Memory B cell (primary cell): ENCODE measurements at regions not wholly inside any gene's neighbourhood (a gene's known extent, or its start where the extent isn't known, plus 50 kb on each side); places are given as distances from the start of the nearest gene placed in this dataset.
"Not testable (repeated sequence)": the region's sequence is repeated elsewhere in the genome, so short reads cannot be mapped to it uniquely, and the experiment has no call there.

Experiments used
- ATAC-seq: fragments of 150-1000 bp; cut with Tn5 transposase; 2 replicates; pipeline ENCODE4 v1.10.0; 2021; ENCODE audit warnings: low read depth, mild to moderate bottlenecking, moderate library complexity
- DNase-seq, 2 donors: peaks; one replicate each; pipeline ENCODE4 v3.0.0; 2022; ENCODE audit warnings: low spot score in 2 of 2
- H3K27ac Mint-ChIP-seq: one replicate; pipeline ENCODE4 v1.8.0; 2022; ENCODE audit warnings: mild to moderate bottlenecking, moderate library complexity, mixed read lengths
- H3K27me3 Mint-ChIP-seq: one replicate; pipeline ENCODE4 v1.8.0; 2022; ENCODE audit warnings: mixed read lengths
- H3K36me3 Mint-ChIP-seq: one replicate; pipeline ENCODE4 v1.8.0; 2022; ENCODE audit warnings: mild to moderate bottlenecking, mixed read lengths
- H3K4me1 Mint-ChIP-seq: one replicate; pipeline ENCODE4 v1.8.0; 2022; ENCODE audit warnings: mixed read lengths
- H3K4me3 Mint-ChIP-seq: one replicate; pipeline ENCODE4 v1.8.0; 2022; ENCODE audit warnings: mild to moderate bottlenecking, moderate library complexity, mixed read lengths
- H3K9me3 Mint-ChIP-seq: one replicate; pipeline ENCODE4 v1.8.0; 2022; ENCODE audit warnings: mixed read lengths

GRCh38 chr4:104905065-104905464 is 241.6 kb upstream of the TET2 start:
- Mint-ChIP-seq H3K4me1 (no peaks in the 10 kb centered on the region), H3K36me3 (no peaks in the 10 kb centered on the region), H3K27ac (no peak overlapping the region), H3K4me3 (no peak overlapping the region), H3K27me3 (no peaks in the 10 kb centered on the region), H3K9me3 (no peaks in the 10 kb centered on the region)
- no peak for ATAC-seq
- DNase-seq: no peak

GRCh38 chr4:104905546-104905945 is 241.1 kb upstream of the TET2 start:
- Mint-ChIP-seq H3K4me3 (no peak overlapping the region), H3K27me3 (no peaks in the 10 kb centered on the region), H3K4me1 (no peaks in the 10 kb centered on the region), H3K27ac (no peak overlapping the region), H3K36me3 (no peaks in the 10 kb centered on the region), H3K9me3 (no peaks in the 10 kb centered on the region)
- ATAC-seq (no peak), DNase-seq (no peak)

GRCh38 chr4:104906276-104906675 is 240.4 kb upstream of the TET2 start:
- no peaks in the 10 kb centered on the region for H3K36me3 Mint-ChIP-seq
- no peaks in the 10 kb centered on the region for H3K9me3 Mint-ChIP-seq
- no peaks in the 10 kb centered on the region for H3K27me3 Mint-ChIP-seq
- H3K4me3 Mint-ChIP-seq: no peak overlapping the region
- DNase-seq (no peak), ATAC-seq (no peak)
- H3K4me1 Mint-ChIP-seq: no peaks in the 10 kb centered on the region
- H3K27ac Mint-ChIP-seq: no peak overlapping the region

DNA sequence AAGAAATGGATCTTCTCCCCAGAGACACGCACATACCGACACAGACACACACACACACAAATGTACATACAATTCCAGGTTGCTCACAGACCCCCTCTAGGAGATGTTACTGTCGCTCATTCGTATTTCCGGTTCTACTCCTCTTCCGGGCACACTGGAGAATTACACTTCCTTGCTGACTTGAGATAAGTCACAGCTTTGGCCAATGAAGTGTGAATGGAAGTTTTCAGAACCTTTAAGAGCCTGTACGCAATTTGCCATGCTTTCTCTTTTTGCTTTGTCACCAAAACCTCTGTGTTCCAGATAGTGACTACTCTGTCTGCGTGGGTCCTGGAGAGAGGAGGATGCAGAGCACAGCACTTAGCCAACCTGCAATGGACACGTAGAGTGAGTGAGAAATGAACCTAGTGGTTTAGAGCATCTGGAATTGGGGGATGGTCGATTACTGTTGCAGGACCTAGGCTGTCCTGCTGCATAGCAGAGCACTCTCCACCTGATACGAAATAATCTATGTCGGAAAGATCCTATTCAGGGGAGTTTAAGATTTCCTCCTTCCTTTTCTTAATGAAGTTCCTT is 239.5 kb upstream of the TET2 start:
- H3K27me3 Mint-ChIP-seq: no peaks in the 10 kb centered on the region
- no peaks in the 10 kb centered on the region for H3K36me3 Mint-ChIP-seq
- no peaks in the 10 kb centered on the region for H3K4me1 Mint-ChIP-seq
- no peak for DNase-seq
- H3K4me3 Mint-ChIP-seq: no peak overlapping the region
- H3K9me3 Mint-ChIP-seq: no peaks in the 10 kb centered on the region
- no peak for ATAC-seq
- no peak overlapping the region for H3K27ac Mint-ChIP-seq

DNA sequence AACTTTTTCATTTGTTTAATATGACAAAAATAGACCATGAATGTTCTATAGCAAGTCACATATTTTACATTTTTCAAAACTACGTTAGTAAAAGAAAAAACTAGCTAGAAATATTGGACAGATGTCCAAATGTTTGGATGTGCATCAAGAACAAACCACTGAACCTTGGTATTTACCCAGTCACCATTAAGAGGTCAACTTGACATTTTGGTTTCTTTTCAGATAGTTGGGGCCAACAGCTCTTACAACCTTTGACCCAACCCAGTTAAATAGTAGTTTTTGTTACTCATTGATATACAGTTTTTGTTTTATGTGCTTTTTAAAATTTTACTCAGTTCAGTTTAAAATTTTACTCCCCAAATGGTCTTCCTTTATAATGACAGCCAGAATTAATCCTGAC is 238.7 kb upstream of the TET2 start:
- Mint-ChIP-seq H3K9me3 (peaks cover 2% of the 10 kb centered on the region), H3K4me3 (no peak overlapping the region), H3K36me3 (no peaks in the 10 kb centered on the region), H3K27me3 (no peaks in the 10 kb centered on the region), H3K4me1 (no peaks in the 10 kb centered on the region), H3K27ac (no peak overlapping the region)
- DNase-seq: no peak
- ATAC-seq: no peak

DNA sequence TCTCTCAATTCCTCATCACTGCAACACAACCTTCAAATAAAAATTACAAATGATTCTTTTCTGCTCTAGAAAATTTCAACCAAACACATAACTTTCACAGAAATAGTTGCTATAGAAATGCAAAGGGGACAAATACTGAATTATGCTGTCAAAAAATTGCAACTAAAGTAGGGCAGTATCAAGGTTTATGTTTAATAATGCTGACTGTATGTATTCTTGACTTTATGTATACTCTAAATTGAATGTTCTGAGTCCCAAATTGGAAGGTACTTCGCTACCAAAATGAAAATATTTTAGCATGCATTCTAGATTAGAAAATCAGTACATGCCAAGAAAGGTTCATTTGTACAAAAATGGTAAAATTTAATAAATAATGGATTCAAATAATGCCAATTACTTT is 237.3 kb upstream of the TET2 start:
- no peaks in the 10 kb centered on the region for H3K36me3 Mint-ChIP-seq
- no peak for DNase-seq
- ATAC-seq: no peak
- peaks cover 2% of the 10 kb centered on the region for H3K9me3 Mint-ChIP-seq
- no peak overlapping the region for H3K27ac Mint-ChIP-seq
- H3K27me3 Mint-ChIP-seq: no peaks in the 10 kb centered on the region
- H3K4me1 Mint-ChIP-seq: no peaks in the 10 kb centered on the region
- H3K4me3 Mint-ChIP-seq: no peak overlapping the region

- ATAC-seq (no peak), DNase-seq (no peak)
- no peak overlapping the region for H3K27ac Mint-ChIP-seq
- H3K36me3 Mint-ChIP-seq: no peaks in the 10 kb centered on the region
- no peak overlapping the region for H3K4me3 Mint-ChIP-seq
- no peaks in the 10 kb centered on the region for H3K4me1 Mint-ChIP-seq
- H3K27me3 Mint-ChIP-seq: no peaks in the 10 kb centered on the region
- H3K9me3 Mint-ChIP-seq: peaks cover 2% of the 10 kb centered on the region
Observed at GRCh38 chr4:104912518-104912917, 234.2 kb upstream of the TET2 start.

GRCh38 chr4:104915373-104915772 is 231.3 kb upstream of the TET2 start:
- no peaks in the 10 kb centered on the region for H3K4me1 Mint-ChIP-seq
- ATAC-seq: no peak
- no peak for DNase-seq
- H3K36me3 Mint-ChIP-seq: no peaks in the 10 kb centered on the region
- H3K27ac Mint-ChIP-seq: no peak overlapping the region
- H3K4me3 Mint-ChIP-seq: no peak overlapping the region
- H3K27me3 Mint-ChIP-seq: no peaks in the 10 kb centered on the region
- H3K9me3 Mint-ChIP-seq: peaks cover 2% of the 10 kb centered on the region

DNA sequence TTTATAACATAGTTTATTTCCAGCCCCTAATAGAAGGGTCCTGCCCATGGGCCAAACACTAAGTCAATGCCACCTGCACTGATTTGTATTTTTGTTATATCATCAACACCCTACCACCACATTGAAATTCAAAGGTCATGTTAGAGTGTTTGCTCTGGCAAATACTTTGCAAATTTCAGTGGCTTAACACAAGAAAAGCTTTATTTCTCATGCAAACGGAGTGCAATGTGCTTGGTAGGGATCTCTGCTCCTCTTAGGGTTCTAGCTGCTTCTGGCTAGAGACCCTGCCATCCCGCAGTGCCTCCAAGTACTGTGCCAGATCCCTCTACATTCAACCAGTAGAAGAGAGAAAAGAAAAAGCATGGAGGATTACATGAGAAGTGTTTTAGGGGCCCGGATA is 230.8 kb upstream of the TET2 start:
- ATAC-seq: no peak
- Mint-ChIP-seq H3K4me3 (no peak overlapping the region), H3K27me3 (no peaks in the 10 kb centered on the region), H3K9me3 (peaks cover 2% of the 10 kb centered on the region), H3K4me1 (no peaks in the 10 kb centered on the region), H3K36me3 (no peaks in the 10 kb centered on the region), H3K27ac (no peak overlapping the region)
- DNase-seq: no peak

- Mint-ChIP-seq H3K4me3 (no peak overlapping the region), H3K4me1 (no peaks in the 10 kb centered on the region), H3K27ac (no peak overlapping the region), H3K9me3 (no peaks in the 10 kb centered on the region), H3K36me3 (no peaks in the 10 kb centered on the region), H3K27me3 (no peaks in the 10 kb centered on the region)
- DNase-seq (no peak), ATAC-seq (no peak)
Observed at GRCh38 chr4:104919406-104919805, 227.3 kb upstream of the TET2 start.

GRCh38 chr4:104930298-104930697 is 216.4 kb upstream of the TET2 start:
- Mint-ChIP-seq H3K4me1 (peaks cover 30% of the 10 kb centered on the region), H3K4me3 (peak overlapping the region; percentile 32), H3K27me3 (no peaks in the 10 kb centered on the region), H3K36me3 (peaks cover 12% of the 10 kb centered on the region), H3K9me3 (peaks cover 3% of the 10 kb centered on the region), H3K27ac (peak overlapping the region; percentile 77)
- DNase-seq (no peak), ATAC-seq (peak; percentile 8)

DNA sequence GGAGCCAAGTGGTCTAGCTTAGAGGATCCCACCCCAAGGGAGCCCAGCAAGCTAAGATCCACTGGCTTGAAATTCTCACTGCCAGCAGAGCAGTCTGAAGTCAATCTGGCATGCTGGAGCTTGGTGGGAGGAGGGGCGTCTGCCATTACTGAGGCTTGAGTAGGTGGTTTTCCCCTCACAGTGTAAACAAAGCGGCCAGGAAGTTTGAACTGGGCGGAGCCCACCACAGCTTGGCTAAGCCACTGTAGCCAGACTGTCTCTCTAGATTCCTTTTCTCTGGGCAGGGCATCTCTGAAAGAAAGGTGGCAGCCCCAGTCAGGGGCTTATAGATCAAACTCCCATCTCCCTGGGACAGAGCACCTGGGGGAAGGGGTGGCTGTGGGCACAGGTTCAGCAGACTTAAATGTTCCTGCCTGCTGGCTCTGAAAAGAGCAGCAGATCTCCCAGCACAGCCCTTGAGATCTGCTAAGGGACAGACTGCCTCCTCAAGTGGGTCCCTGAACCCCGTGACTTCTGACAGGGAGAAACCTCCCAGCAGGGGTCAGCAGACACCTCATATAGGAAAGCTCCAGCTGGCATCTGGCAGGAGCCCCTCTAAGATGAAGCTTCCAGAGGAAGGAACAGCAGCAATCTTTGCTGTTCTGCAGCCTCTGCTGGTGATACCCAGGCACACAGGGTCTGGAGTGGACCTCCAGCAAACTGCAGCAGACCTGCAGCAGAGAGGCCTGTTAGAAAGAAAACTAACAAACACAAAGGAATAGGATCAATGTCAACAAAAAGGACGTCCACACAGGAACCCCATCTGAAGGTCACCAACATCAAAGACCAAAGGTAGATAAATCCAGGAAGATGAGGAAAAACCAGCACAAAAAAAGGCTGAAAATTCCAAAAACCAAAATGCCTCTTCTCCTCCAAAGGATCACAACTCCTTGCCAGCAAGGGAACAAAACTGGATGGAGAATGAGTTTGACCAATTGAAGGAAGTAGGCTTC is 215.6 kb upstream of the TET2 start:
- peak; percentile 22 to 31 for DNase-seq
- H3K27ac Mint-ChIP-seq: peak overlapping the region; percentile 77
- H3K4me3 Mint-ChIP-seq: peak overlapping the region; percentile 43
- ATAC-seq: peak; percentile 81
- not testable (repeated sequence) for H3K9me3 Mint-ChIP-seq, H3K27me3 Mint-ChIP-seq
- peaks cover 12% of the 10 kb centered on the region for H3K36me3 Mint-ChIP-seq
- H3K4me1 Mint-ChIP-seq: peaks cover 30% of the 10 kb centered on the region

DNA sequence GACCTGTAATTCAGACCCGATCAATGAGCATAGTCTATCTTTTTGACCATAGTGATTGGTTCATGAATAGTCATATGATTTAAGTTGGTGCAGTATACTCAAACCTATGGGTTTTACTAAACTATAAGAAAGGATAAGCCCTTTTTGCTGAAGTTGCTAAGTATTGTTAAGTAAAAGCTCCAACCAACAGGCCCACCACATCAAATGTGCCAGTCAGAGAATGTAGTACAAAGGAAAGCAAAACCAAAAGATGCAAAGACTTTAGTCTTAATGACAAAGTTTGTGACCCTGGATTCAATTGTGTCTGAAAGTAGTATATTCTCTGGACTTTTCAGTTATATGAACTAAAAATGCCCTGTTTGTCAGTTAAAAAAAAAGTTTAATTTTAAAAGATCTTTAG is 208.1 kb upstream of the TET2 start:
- DNase-seq (no peak), ATAC-seq (no peak)
- Mint-ChIP-seq H3K9me3 (peaks cover 2% of the 10 kb centered on the region), H3K4me1 (no peaks in the 10 kb centered on the region), H3K36me3 (no peaks in the 10 kb centered on the region), H3K27ac (no peak overlapping the region), H3K27me3 (no peaks in the 10 kb centered on the region), H3K4me3 (no peak overlapping the region)

- DNase-seq: no peak
- no peak overlapping the region for H3K4me3 Mint-ChIP-seq
- H3K36me3 Mint-ChIP-seq: no peaks in the 10 kb centered on the region
- no peaks in the 10 kb centered on the region for H3K9me3 Mint-ChIP-seq
- no peaks in the 10 kb centered on the region for H3K27me3 Mint-ChIP-seq
- no peaks in the 10 kb centered on the region for H3K4me1 Mint-ChIP-seq
- no peak overlapping the region for H3K27ac Mint-ChIP-seq
- ATAC-seq: no peak
Observed at GRCh38 chr4:104940927-104941326, 205.7 kb upstream of the TET2 start.

DNA sequence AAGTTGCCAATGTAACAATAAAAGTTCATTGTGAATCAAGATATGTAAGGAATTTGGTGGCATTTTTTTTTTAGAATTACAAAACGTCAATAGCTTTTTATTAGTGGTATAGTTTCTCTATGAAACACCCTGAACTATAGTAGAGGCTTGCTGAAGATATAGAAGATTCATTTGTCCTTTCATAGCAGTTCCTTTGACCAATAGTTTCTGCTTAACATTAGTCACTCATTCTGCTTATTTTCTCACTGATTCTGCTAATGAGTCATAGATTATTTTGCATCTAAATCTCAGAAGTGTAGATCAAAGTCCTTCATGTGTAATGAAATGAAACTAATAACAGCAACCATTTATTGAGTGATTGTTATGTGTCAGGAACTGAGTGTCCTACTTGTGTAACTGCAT is 205.0 kb upstream of the TET2 start:
- no peaks in the 10 kb centered on the region for H3K27me3 Mint-ChIP-seq
- no peak overlapping the region for H3K4me3 Mint-ChIP-seq
- ATAC-seq: no peak
- H3K27ac Mint-ChIP-seq: no peak overlapping the region
- no peaks in the 10 kb centered on the region for H3K9me3 Mint-ChIP-seq
- no peaks in the 10 kb centered on the region for H3K36me3 Mint-ChIP-seq
- no peak for DNase-seq
- H3K4me1 Mint-ChIP-seq: no peaks in the 10 kb centered on the region
